ENCODE measurements at regions not wholly inside any gene's neighbourhood (a gene's known extent, or its start where the extent isn't known, plus 50 kb on each side); places are given as distances from the start of the nearest gene placed in this dataset.

DNA sequence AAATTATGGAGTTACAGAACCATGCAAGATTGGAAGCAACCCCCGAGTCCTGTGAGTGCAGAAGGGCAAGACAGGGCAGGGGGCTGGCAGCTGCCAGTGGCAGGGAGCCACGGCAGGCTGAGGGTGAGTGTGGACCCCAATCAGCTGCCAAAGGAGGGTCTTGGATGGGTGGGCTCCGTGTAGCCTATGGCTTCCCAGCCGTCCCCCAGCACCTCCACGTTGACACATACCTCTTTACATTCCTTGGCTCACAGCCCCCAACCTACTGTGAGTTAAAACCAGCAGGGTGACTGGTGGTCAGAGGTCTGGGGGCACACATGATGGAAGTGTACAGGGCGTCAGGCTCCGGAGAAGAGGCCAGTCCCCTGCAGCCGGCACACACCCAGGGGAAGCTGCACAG, 60.9 kb upstream of the SALL3 start:
- Histone ChIP-seq H3K27ac (no peak overlapping the region), H3K4me1 (no peaks in the 10 kb centered on the region), H3K4me3 (no peak overlapping the region), H3K36me3 (ENCODE audit: low read depth, missing control alignments) (no peaks in the 10 kb centered on the region), H3K27me3 (no peaks in the 10 kb centered on the region), H3K9me3 (no peaks in the 10 kb centered on the region)
- intact Hi-C loops (cut with DNase I; ENCODE audit: low total_unique reads) = no loop called here
- TF ChIP-seq, protein P1, sequence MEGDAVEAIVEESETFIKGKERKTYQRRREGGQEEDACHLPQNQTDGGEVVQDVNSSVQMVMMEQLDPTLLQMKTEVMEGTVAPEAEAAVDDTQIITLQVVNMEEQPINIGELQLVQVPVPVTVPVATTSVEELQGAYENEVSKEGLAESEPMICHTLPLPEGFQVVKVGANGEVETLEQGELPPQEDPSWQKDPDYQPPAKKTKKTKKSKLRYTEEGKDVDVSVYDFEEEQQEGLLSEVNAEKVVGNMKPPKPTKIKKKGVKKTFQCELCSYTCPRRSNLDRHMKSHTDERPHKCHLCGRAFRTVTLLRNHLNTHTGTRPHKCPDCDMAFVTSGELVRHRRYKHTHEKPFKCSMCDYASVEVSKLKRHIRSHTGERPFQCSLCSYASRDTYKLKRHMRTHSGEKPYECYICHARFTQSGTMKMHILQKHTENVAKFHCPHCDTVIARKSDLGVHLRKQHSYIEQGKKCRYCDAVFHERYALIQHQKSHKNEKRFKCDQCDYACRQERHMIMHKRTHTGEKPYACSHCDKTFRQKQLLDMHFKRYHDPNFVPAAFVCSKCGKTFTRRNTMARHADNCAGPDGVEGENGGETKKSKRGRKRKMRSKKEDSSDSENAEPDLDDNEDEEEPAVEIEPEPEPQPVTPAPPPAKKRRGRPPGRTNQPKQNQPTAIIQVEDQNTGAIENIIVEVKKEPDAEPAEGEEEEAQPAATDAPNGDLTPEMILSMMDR (IDR thresholded peaks at IDR 0.05) = no peak
- TF ChIP-seq POLR2A (IDR thresholded peaks at IDR 0.05) = no peak
- WGBS, 2 donors = 77 to 81% methylated on average over 6 to 8 of the region's 8 CpGs
- no peak for DNase-seq

DNA sequence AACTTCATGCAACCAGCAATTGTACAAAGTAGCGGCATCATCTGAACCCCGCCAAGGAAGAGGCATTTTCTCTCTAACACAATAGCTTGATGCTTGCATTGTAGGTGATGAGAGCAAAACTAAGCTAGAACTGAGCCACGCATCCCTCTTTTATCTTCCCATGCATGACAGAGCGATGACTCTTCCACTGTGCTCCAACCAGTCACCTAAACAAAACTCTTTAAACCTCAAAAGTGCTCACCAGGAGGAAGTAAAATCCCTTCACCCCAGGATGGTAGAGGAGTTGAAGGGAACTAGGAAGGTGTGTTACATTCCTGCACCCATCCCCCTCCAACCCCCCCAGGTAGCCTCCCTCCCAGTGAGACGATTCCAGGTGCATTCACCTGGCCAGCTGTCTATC, 59.7 kb upstream of the SALL3 start:
- intact Hi-C loops (cut with DNase I; ENCODE audit: low total_unique reads) = no loop called here
- no peak for DNase-seq
- no peaks in the 10 kb centered on the region for H3K36me3 ChIP-seq (ENCODE audit: low read depth, missing control alignments)
- WGBS, 2 donors = 87 to 93% methylated on average over 4 to 5 of the region's 5 CpGs
- H3K9me3 ChIP-seq = no peaks in the 10 kb centered on the region
- no peaks in the 10 kb centered on the region for H3K4me1 ChIP-seq
- TF ChIP-seq POLR2A (IDR thresholded peaks at IDR 0.05) = no peak
- TF ChIP-seq, protein P1 (IDR thresholded peaks at IDR 0.05) = no peak
- no peak overlapping the region for H3K27ac ChIP-seq
- no peaks in the 10 kb centered on the region for H3K27me3 ChIP-seq
- H3K4me3 ChIP-seq = no peak overlapping the region

DNA sequence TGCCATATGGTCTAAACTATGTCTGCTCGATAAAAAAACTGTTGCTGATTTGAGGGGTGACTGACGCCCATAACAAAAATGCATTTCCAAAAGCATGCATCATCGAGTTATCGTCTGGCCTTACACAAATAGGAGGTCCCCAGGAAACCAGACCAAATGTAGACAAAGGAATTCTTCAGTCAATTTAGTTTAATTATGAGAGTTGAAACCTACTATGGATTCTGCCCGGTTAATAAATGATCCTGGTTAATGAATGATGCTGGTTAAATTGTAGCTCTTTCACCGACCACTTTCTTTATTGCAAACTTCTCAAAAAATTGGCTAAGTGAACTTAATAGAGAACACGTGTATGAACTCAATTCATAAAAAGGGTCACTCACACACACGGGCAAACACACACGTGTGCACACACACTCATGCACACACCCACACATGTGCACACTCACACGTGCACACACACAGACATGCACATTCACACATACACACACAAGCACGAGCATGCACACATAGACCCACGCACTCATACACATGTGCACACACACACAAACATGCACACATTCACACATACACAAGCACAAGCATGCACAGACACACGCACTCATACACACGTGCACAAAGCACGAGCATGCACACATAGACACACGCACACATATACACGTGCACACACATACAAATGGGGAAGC, 59.0 kb upstream of the SALL3 start:
- Histone ChIP-seq H3K4me1 (no peaks in the 10 kb centered on the region), H3K27me3 (no peaks in the 10 kb centered on the region), H3K9me3 (no peaks in the 10 kb centered on the region), H3K27ac (no peak overlapping the region), H3K4me3 (no peak overlapping the region), H3K36me3 (ENCODE audit: low read depth, missing control alignments) (no peaks in the 10 kb centered on the region)
- intact Hi-C loops (cut with DNase I; ENCODE audit: low total_unique reads) = no loop called here
- DNase-seq = no peak
- WGBS, 2 donors = 76 to 83% methylated on average over 17 of the region's 17 CpGs
- TF ChIP-seq POLR2A (IDR thresholded peaks at IDR 0.05) = no peak
- TF ChIP-seq, protein P1 (IDR thresholded peaks at IDR 0.05) = no peak

DNA sequence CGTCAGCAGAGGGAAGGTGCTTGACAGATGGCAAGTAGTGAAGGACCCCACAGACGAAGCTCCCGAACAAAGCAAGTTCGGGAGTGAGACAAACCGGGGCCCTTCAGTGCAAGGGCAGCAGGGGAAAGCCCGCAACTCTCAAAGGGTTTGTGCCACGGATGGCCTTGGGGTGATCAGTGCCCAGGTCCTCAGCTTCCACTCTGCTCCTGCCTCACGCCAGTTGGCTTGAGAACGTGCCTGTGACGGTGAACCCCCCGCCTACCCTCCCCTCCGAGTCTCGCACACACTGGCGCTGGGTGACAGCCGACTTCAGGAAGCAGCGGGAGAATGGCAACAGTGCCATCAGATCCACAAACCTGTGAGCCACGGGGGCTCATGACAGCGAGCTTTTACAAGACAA, 56.8 kb upstream of the SALL3 start:
- DNase-seq = no peak
- 92 to 93% methylated on average over 7 to 18 of the region's 18 CpGs for WGBS, 2 donors
- no peaks in the 10 kb centered on the region for H3K27me3 ChIP-seq
- H3K9me3 ChIP-seq = no peaks in the 10 kb centered on the region
- no peaks in the 10 kb centered on the region for H3K36me3 ChIP-seq (ENCODE audit: low read depth, missing control alignments)
- TF ChIP-seq, protein P1 (IDR thresholded peaks at IDR 0.05) = no peak
- TF ChIP-seq POLR2A (IDR thresholded peaks at IDR 0.05) = no peak
- no peaks in the 10 kb centered on the region for H3K4me1 ChIP-seq
- H3K27ac ChIP-seq = no peak overlapping the region
- no peak overlapping the region for H3K4me3 ChIP-seq
- intact Hi-C loops (cut with DNase I; ENCODE audit: low total_unique reads) = no loop called here

DNA sequence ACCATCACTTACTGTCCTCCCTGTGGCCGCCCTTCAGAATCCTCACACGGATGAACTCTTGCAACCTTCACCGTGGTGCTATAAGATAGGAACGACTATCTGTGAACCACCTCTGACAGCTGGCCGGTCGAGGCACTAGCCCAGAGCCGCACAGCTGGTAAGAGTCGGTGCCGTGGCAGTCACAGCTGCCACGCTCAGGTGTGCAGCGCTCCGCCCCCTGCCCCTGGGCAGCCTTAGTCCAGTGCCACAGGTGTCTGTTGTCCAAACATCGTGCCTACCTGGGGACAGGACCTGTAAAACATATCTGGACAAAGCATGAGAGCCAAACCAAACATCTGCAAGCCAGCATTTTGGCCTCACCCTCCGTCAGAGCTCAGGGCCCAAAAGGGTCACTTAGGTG, 55.3 kb upstream of the SALL3 start:
- WGBS, 2 donors = 77 to 92% methylated on average over 4 to 14 of the region's 14 CpGs
- Histone ChIP-seq H3K4me3 (no peak overlapping the region), H3K27me3 (no peaks in the 10 kb centered on the region), H3K36me3 (ENCODE audit: low read depth, missing control alignments) (no peaks in the 10 kb centered on the region), H3K4me1 (no peaks in the 10 kb centered on the region), H3K27ac (no peak overlapping the region), H3K9me3 (no peaks in the 10 kb centered on the region)
- DNase-seq = no peak
- no peak for TF ChIP-seq POLR2A (IDR thresholded peaks at IDR 0.05)
- TF ChIP-seq, protein P1 (IDR thresholded peaks at IDR 0.05) = no peak
- intact Hi-C loops (cut with DNase I; ENCODE audit: low total_unique reads) = no loop called here
